ENCODE measurements at regions not wholly inside any gene's neighbourhood (a gene's known extent, or its start where the extent isn't known, plus 50 kb on each side); places are given as distances from the start of the nearest gene placed in this dataset.

DNA sequence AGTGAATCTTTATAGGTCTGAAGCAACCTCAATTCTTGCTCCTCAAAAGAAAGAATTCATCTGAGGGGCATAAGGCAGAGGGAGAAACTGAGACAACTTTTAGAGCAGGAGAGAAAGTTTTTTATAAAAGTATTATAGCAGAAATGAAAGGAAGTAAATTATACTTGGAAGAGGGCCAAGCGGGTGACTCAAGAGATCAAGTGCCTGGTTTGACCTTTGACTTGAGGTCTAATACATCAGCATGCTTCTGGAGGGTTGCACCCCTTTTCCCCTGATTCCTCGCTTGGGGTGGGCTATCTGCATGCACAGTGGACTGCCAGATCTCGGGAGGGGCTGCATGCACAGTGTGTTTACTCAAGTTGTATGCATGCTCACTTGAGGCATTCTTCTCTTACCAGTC, 268.5 kb upstream of the LRATD1 start:
- TF ChIP-seq, protein P1, sequence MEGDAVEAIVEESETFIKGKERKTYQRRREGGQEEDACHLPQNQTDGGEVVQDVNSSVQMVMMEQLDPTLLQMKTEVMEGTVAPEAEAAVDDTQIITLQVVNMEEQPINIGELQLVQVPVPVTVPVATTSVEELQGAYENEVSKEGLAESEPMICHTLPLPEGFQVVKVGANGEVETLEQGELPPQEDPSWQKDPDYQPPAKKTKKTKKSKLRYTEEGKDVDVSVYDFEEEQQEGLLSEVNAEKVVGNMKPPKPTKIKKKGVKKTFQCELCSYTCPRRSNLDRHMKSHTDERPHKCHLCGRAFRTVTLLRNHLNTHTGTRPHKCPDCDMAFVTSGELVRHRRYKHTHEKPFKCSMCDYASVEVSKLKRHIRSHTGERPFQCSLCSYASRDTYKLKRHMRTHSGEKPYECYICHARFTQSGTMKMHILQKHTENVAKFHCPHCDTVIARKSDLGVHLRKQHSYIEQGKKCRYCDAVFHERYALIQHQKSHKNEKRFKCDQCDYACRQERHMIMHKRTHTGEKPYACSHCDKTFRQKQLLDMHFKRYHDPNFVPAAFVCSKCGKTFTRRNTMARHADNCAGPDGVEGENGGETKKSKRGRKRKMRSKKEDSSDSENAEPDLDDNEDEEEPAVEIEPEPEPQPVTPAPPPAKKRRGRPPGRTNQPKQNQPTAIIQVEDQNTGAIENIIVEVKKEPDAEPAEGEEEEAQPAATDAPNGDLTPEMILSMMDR (IDR thresholded peaks at IDR 0.05; ENCODE audit: control extremely low read depth in 1 of 3, insufficient read depth in 1 of 3, low read depth in 1 of 3, low read length in 3 of 3), result no peak
- TF ChIP-seq RNF2 (IDR thresholded peaks at IDR 0.05; ENCODE audit: borderline replicate concordance, low read depth, low read length, missing control alignments, poor library complexity, severe bottlenecking), result no peak
- TF ChIP-seq EZH2 (IDR thresholded peaks at IDR 0.05; ENCODE audit: low read depth, low read length, severe bottlenecking), result no peak
- no peak for TF ChIP-seq NRF1 (IDR thresholded peaks at IDR 0.05; ENCODE audit: low read depth, low read length)
- no peak for TF ChIP-seq EP300 (IDR thresholded peaks at IDR 0.05; ENCODE audit: borderline replicate concordance in 1 of 2, low read depth in 2 of 2, low read length in 2 of 2)
- TF ChIP-seq, protein P2, sequence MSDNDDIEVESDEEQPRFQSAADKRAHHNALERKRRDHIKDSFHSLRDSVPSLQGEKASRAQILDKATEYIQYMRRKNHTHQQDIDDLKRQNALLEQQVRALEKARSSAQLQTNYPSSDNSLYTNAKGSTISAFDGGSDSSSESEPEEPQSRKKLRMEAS (IDR thresholded peaks at IDR 0.05), result no peak
- TF ChIP-seq BACH1 (IDR thresholded peaks at IDR 0.05; ENCODE audit: low read length), result no peak
- TF ChIP-seq HDAC2 (IDR thresholded peaks at IDR 0.05; ENCODE audit: borderline replicate concordance in 1 of 2, low read depth in 2 of 2, low read length in 2 of 2), result no peak
- TF ChIP-seq PHF8 (conservative IDR thresholded peaks at IDR 0.05; ENCODE audit: low read depth, low read length), result no peak
- TF ChIP-seq YY1 (IDR thresholded peaks at IDR 0.05; ENCODE audit: low read depth, low read length), result no peak

Measured in H1 (cell line).